Keratinocyte (primary cell): ENCODE measurements at regions not wholly inside any gene's neighbourhood (a gene's known extent, or its start where the extent isn't known, plus 50 kb on each side); places are given as distances from the start of the nearest gene placed in this dataset.
"Not testable (repeated sequence)": the region's sequence is repeated elsewhere in the genome, so short reads cannot be mapped to it uniquely, and the experiment has no call there.

Experiments used
- DNase-seq: peaks from one replicate; pipeline ENCODE4 v3.0.0-alpha.2; 2011; ENCODE audit warnings: low read depth, missing footprints, low spot score
- FAIRE-seq: peaks from 2 replicates; lab custom pipeline; 2011; peaks lifted over from hg19 to GRCh38; lab: Jason Lieb, UNC
- H2AFZ ChIP-seq: 2 replicates; pipeline ENCODE4 v1.6.0; 2012; ENCODE audit warnings: low read length, control low read depth, inconsistent platforms; ENCODE audit not compliant: control insufficient read depth
- H3K27ac ChIP-seq: 2 replicates; pipeline ENCODE4 v1.5.1; 2011; ENCODE audit warnings: low read length; ENCODE audit not compliant: control insufficient read depth, insufficient read depth
- H3K27me3 ChIP-seq: 3 replicates; pipeline ENCODE4 v1.6.0; 2011; ENCODE audit warnings: low read length; ENCODE audit not compliant: control insufficient read depth, insufficient read depth; ENCODE audit errors: extremely low read depth
- H3K36me3 ChIP-seq, 2 experiments: 2 replicates in 1 of 2; 3 replicates in 1 of 2; pipeline ENCODE4 v1.5.1; 2011; ENCODE audit warnings: low read length in 2 of 2, mild to moderate bottlenecking in 1 of 2; ENCODE audit not compliant: control insufficient read depth in 2 of 2, insufficient read depth in 2 of 2; ENCODE audit errors: extremely low read depth in 1 of 2
- H3K4me1 ChIP-seq: 3 replicates; pipeline ENCODE4 v1.5.1; 2011; ENCODE audit warnings: low read length; ENCODE audit not compliant: control insufficient read depth, insufficient read depth; ENCODE audit errors: extremely low read depth
- H3K4me2 ChIP-seq: 3 replicates; pipeline ENCODE4 v1.6.0; 2011; ENCODE audit warnings: low read depth, low read length; ENCODE audit not compliant: control insufficient read depth, insufficient read depth; ENCODE audit errors: extremely low read depth
- H3K4me3 ChIP-seq, 3 experiments: fragments of 200-600 bp in 1 of 3; sonication (generic) in 1 of 3; 2 replicates in 2 of 3; 3 replicates in 1 of 3; pipeline ENCODE4 v1.5.1; 2011 to 2016; ENCODE audit warnings: low read length in 3 of 3, mild to moderate bottlenecking in 3 of 3, control low read depth in 2 of 3, inconsistent platforms in 1 of 3, low read depth in 1 of 3, mixed read lengths in 1 of 3, mixed run types in 1 of 3, moderate library complexity in 1 of 3; ENCODE audit not compliant: control insufficient read depth in 2 of 3, insufficient read depth in 2 of 3; ENCODE audit errors: extremely low read depth in 1 of 3
- H3K79me2 ChIP-seq: 2 replicates; pipeline ENCODE4 v1.6.0; 2012; ENCODE audit warnings: low read length; ENCODE audit not compliant: control insufficient read depth, insufficient read depth
- H3K9ac ChIP-seq: 3 replicates; pipeline ENCODE4 v1.6.0; 2011; ENCODE audit warnings: low read length; ENCODE audit not compliant: control insufficient read depth, insufficient read depth; ENCODE audit errors: extremely low read depth
- H3K9me1 ChIP-seq: 3 replicates; pipeline ENCODE4 v1.6.0; 2011; ENCODE audit warnings: low read length; ENCODE audit not compliant: control insufficient read depth, insufficient read depth; ENCODE audit errors: extremely low read depth
- H3K9me3 ChIP-seq: 2 replicates; pipeline ENCODE4 v1.5.1; 2012; ENCODE audit warnings: low read depth, low read length; ENCODE audit not compliant: control insufficient read depth
- H4K20me1 ChIP-seq: 3 replicates; pipeline ENCODE4 v1.6.0; 2011; ENCODE audit warnings: low read length; ENCODE audit not compliant: control insufficient read depth, insufficient read depth; ENCODE audit errors: extremely low read depth
- CTCF ChIP-seq, 3 experiments: IDR thresholded peaks in 1 of 3; conservative IDR thresholded peaks in 1 of 3; optimal IDR thresholded peaks in 1 of 3; 2 replicates in 2 of 3; 3 replicates in 1 of 3; pipeline versions ENCODE3 to v1.5.1; 2011; ENCODE audit warnings: low read length in 3 of 3, mild to moderate bottlenecking in 3 of 3, moderate library complexity in 2 of 3, control low read depth in 1 of 3, inconsistent platforms in 1 of 3; ENCODE audit not compliant: insufficient read depth in 2 of 3; ENCODE audit errors: extremely low read depth in 1 of 3
- EZH2 ChIP-seq: IDR thresholded peaks from one replicate; pipeline ENCODE4 v1.6.1; 2012; ENCODE audit warnings: inconsistent platforms, mild to moderate bottlenecking, low read length, moderate library complexity
- dilution Hi-C: fragments of 300-500 bp; cut with MboI; formaldehyde crosslinking; loops from one replicate; pipeline ENCODE4 v1.7.0; 2020; ENCODE audit warnings: low sequenced_read_pairs; ENCODE audit not compliant: extremely low pct_ligation_motif_present

- Histone ChIP-seq H3K27ac (no peak overlapping the region), H4K20me1 (no peaks in the 10 kb centered on the region), H3K9me1 (no peaks in the 10 kb centered on the region), H3K4me2 (no peak overlapping the region), H3K9me3 (no peaks in the 10 kb centered on the region), H3K4me3 (no peak overlapping the region), H3K9ac (no peak overlapping the region), H3K4me1 (no peaks in the 10 kb centered on the region), H3K79me2 (no peaks in the 10 kb centered on the region), H3K36me3 (no peaks in the 10 kb centered on the region), H3K27me3 (no peaks in the 10 kb centered on the region), H2AFZ (no peak overlapping the region)
- dilution Hi-C loops = no loop called here
- TF ChIP-seq EZH2 (no peak), CTCF (optimal IDR thresholded peaks at IDR 0.05 in 1 of 3, IDR thresholded peaks at IDR 0.05 in 1 of 3, conservative IDR thresholded peaks at IDR 0.05 in 1 of 3; ENCODE audit: extremely low read depth in 1 of 3, insufficient read depth in 2 of 3, low read length in 3 of 3) (no peak)
- DNase-seq = no peak
- no peak for FAIRE-seq
These were observed 154.9 kb upstream of the CXXC4 start for GRCh38 chr4:104649631-104650030.

DNA sequence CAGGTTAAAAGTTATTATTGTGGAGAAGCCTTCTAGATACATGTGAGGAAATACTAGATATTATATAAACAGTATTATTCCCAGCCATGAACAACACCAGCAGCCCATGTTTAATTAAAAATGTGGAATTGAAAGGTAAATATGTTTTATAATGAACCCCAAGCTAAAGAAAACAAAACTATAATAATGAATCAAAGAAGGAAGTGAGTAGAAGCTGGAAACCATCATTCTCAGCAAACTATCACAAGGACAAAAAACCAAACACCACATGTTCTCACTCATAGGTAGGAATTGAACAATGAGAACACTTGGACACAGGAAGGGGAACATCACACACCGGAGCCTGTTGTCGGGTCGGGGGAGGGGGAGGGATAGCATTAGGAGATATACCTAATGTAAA is 167.6 kb upstream of the CXXC4 start:
- H3K36me3 ChIP-seq, H4K20me1 ChIP-seq, dilution Hi-C loops, H3K9me1 ChIP-seq, FAIRE-seq, H3K27me3 ChIP-seq, H3K79me2 ChIP-seq, H2AFZ ChIP-seq, H3K27ac ChIP-seq, H3K4me1 ChIP-seq, DNase-seq, H3K9me3 ChIP-seq, H3K4me2 ChIP-seq, H3K9ac ChIP-seq, H3K4me3 ChIP-seq: not testable (repeated sequence)

- Histone ChIP-seq H3K9ac (no peak overlapping the region), H3K79me2 (no peaks in the 10 kb centered on the region), H3K9me3 (no peaks in the 10 kb centered on the region), H3K27ac (no peak overlapping the region), H3K27me3 (no peaks in the 10 kb centered on the region), H3K9me1 (no peaks in the 10 kb centered on the region), H3K4me3 (no peak overlapping the region), H3K4me1 (no peaks in the 10 kb centered on the region), H3K36me3 (no peaks in the 10 kb centered on the region), H3K4me2 (no peak overlapping the region), H2AFZ (no peak overlapping the region), H4K20me1 (no peaks in the 10 kb centered on the region)
- TF ChIP-seq CTCF (optimal IDR thresholded peaks at IDR 0.05 in 1 of 3, IDR thresholded peaks at IDR 0.05 in 1 of 3, conservative IDR thresholded peaks at IDR 0.05 in 1 of 3; ENCODE audit: extremely low read depth in 1 of 3, insufficient read depth in 2 of 3, low read length in 3 of 3) (no peak), EZH2 (no peak)
- no peak for DNase-seq
- dilution Hi-C loops = no loop called here
- FAIRE-seq = no peak
These were observed 182.4 kb upstream of the CXXC4 start for GRCh38 chr4:104677116-104677515.
